IPS-15b (cell line): ENCODE measurements at regions not wholly inside any gene's neighbourhood (a gene's known extent, or its start where the extent isn't known, plus 50 kb on each side); places are given as distances from the start of the nearest gene placed in this dataset.

Experiments used
- H3K27me3 ChIP-seq: one replicate; pipeline ENCODE4 v1.6.1; 2013; ENCODE audit warnings: low read length; ENCODE audit not compliant: control insufficient read depth, insufficient read depth
- H3K36me3 ChIP-seq: one replicate; pipeline ENCODE4 v1.6.1; 2013; ENCODE audit warnings: low read length; ENCODE audit not compliant: control insufficient read depth, insufficient read depth
- H3K4me1 ChIP-seq: one replicate; pipeline ENCODE4 v1.6.1; 2013; ENCODE audit warnings: mild to moderate bottlenecking, low read length; ENCODE audit not compliant: control insufficient read depth, insufficient read depth
- H3K4me3 ChIP-seq: one replicate; pipeline ENCODE4 v1.5.1; 2013; ENCODE audit warnings: low read depth, low read length
- H3K9ac ChIP-seq: one replicate; pipeline ENCODE4 v1.6.1; 2013; ENCODE audit warnings: low read depth, mild to moderate bottlenecking, low read length
- H3K9me3 ChIP-seq: one replicate; pipeline ENCODE4 v1.6.1; 2013; ENCODE audit warnings: mild to moderate bottlenecking, low read length; ENCODE audit not compliant: control insufficient read depth, insufficient read depth

GRCh38 chr19:31955061-31955460 lies 390.3 kb upstream of the ZNF507 start:
- H3K9ac ChIP-seq, result no peak overlapping the region
- H3K36me3 ChIP-seq, result no peaks in the 10 kb centered on the region
- no peak overlapping the region for H3K4me3 ChIP-seq
- no peaks in the 10 kb centered on the region for H3K27me3 ChIP-seq
- H3K9me3 ChIP-seq, result no peaks in the 10 kb centered on the region
- H3K4me1 ChIP-seq, result no peaks in the 10 kb centered on the region

- no peaks in the 10 kb centered on the region for H3K27me3 ChIP-seq
Observed at GRCh38 chr19:31955884-31956283, 389.5 kb upstream of the ZNF507 start.

GRCh38 chr19:31956771-31957392 lies 388.5 kb upstream of the ZNF507 start:
- Histone ChIP-seq H3K9me3 (no peaks in the 10 kb centered on the region), H3K4me1 (no peaks in the 10 kb centered on the region), H3K4me3 (no peak overlapping the region), H3K9ac (no peak overlapping the region), H3K27me3 (no peaks in the 10 kb centered on the region), H3K36me3 (no peaks in the 10 kb centered on the region)

More at GRCh38 chr19:31955884-31956283, 389.5 kb upstream of the ZNF507 start:
- Histone ChIP-seq H3K36me3 (no peaks in the 10 kb centered on the region), H3K4me3 (no peak overlapping the region), H3K9me3 (no peaks in the 10 kb centered on the region), H3K9ac (no peak overlapping the region), H3K4me1 (no peaks in the 10 kb centered on the region)

- Histone ChIP-seq H3K4me1 (no peaks in the 10 kb centered on the region), H3K36me3 (no peaks in the 10 kb centered on the region), H3K9me3 (no peaks in the 10 kb centered on the region), H3K27me3 (no peaks in the 10 kb centered on the region), H3K4me3 (no peak overlapping the region), H3K9ac (no peak overlapping the region)
Observed at GRCh38 chr19:31957711-31958110, 387.7 kb upstream of the ZNF507 start.

GRCh38 chr19:31959527-31960018 lies 385.8 kb upstream of the ZNF507 start:
- H3K4me3 ChIP-seq, result no peak overlapping the region
- no peaks in the 10 kb centered on the region for H3K27me3 ChIP-seq
- H3K9me3 ChIP-seq, result no peaks in the 10 kb centered on the region
- no peak overlapping the region for H3K9ac ChIP-seq
- H3K4me1 ChIP-seq, result no peaks in the 10 kb centered on the region
- H3K36me3 ChIP-seq, result no peaks in the 10 kb centered on the region

GRCh38 chr19:31960474-31960873 lies 384.9 kb upstream of the ZNF507 start:
- H3K27me3 ChIP-seq, result no peaks in the 10 kb centered on the region
- no peak overlapping the region for H3K9ac ChIP-seq
- H3K4me1 ChIP-seq, result no peaks in the 10 kb centered on the region
- no peaks in the 10 kb centered on the region for H3K9me3 ChIP-seq
- H3K36me3 ChIP-seq, result no peaks in the 10 kb centered on the region
- no peak overlapping the region for H3K4me3 ChIP-seq

- Histone ChIP-seq H3K9me3 (no peaks in the 10 kb centered on the region), H3K4me3 (no peak overlapping the region), H3K27me3 (no peaks in the 10 kb centered on the region), H3K4me1 (no peaks in the 10 kb centered on the region), H3K36me3 (no peaks in the 10 kb centered on the region), H3K9ac (no peak overlapping the region)
Observed at GRCh38 chr19:31961191-31961590, 384.2 kb upstream of the ZNF507 start.

GRCh38 chr19:31961667-31962066 lies 383.7 kb upstream of the ZNF507 start:
- Histone ChIP-seq H3K27me3 (no peaks in the 10 kb centered on the region), H3K9ac (no peak overlapping the region), H3K9me3 (no peaks in the 10 kb centered on the region), H3K36me3 (no peaks in the 10 kb centered on the region), H3K4me1 (no peaks in the 10 kb centered on the region), H3K4me3 (no peak overlapping the region)

GRCh38 chr19:31962561-31962996 lies 382.8 kb upstream of the ZNF507 start:
- Histone ChIP-seq H3K9ac (no peak overlapping the region), H3K4me1 (no peaks in the 10 kb centered on the region), H3K4me3 (no peak overlapping the region), H3K9me3 (no peaks in the 10 kb centered on the region), H3K36me3 (no peaks in the 10 kb centered on the region), H3K27me3 (no peaks in the 10 kb centered on the region)

- Histone ChIP-seq H3K9ac (no peak overlapping the region), H3K4me3 (no peak overlapping the region), H3K4me1 (no peaks in the 10 kb centered on the region), H3K9me3 (no peaks in the 10 kb centered on the region), H3K36me3 (no peaks in the 10 kb centered on the region), H3K27me3 (no peaks in the 10 kb centered on the region)
Observed at GRCh38 chr19:31963746-31964145, 381.7 kb upstream of the ZNF507 start.

- Histone ChIP-seq H3K4me1 (no peaks in the 10 kb centered on the region), H3K36me3 (no peaks in the 10 kb centered on the region), H3K9ac (no peak overlapping the region), H3K9me3 (no peaks in the 10 kb centered on the region), H3K4me3 (no peak overlapping the region), H3K27me3 (no peaks in the 10 kb centered on the region)
Observed at GRCh38 chr19:31969016-31969415, 376.4 kb upstream of the ZNF507 start.

- Histone ChIP-seq H3K9ac (no peak overlapping the region), H3K27me3 (no peaks in the 10 kb centered on the region), H3K4me3 (no peak overlapping the region), H3K36me3 (no peaks in the 10 kb centered on the region), H3K4me1 (no peaks in the 10 kb centered on the region), H3K9me3 (no peaks in the 10 kb centered on the region)
Observed at GRCh38 chr19:31970027-31970461, 375.4 kb upstream of the ZNF507 start.
